ENCODE measurements at regions not wholly inside any gene's neighbourhood (a gene's known extent, or its start where the extent isn't known, plus 50 kb on each side); places are given as distances from the start of the nearest gene placed in this dataset.
"Not testable (repeated sequence)": the region's sequence is repeated elsewhere in the genome, so short reads cannot be mapped to it uniquely, and the experiment has no call there.

- DNase-seq = no peak
Observed at GRCh38 chr6:44010411-44011349, 116.6 kb downstream of the MRPL14 start.

DNA sequence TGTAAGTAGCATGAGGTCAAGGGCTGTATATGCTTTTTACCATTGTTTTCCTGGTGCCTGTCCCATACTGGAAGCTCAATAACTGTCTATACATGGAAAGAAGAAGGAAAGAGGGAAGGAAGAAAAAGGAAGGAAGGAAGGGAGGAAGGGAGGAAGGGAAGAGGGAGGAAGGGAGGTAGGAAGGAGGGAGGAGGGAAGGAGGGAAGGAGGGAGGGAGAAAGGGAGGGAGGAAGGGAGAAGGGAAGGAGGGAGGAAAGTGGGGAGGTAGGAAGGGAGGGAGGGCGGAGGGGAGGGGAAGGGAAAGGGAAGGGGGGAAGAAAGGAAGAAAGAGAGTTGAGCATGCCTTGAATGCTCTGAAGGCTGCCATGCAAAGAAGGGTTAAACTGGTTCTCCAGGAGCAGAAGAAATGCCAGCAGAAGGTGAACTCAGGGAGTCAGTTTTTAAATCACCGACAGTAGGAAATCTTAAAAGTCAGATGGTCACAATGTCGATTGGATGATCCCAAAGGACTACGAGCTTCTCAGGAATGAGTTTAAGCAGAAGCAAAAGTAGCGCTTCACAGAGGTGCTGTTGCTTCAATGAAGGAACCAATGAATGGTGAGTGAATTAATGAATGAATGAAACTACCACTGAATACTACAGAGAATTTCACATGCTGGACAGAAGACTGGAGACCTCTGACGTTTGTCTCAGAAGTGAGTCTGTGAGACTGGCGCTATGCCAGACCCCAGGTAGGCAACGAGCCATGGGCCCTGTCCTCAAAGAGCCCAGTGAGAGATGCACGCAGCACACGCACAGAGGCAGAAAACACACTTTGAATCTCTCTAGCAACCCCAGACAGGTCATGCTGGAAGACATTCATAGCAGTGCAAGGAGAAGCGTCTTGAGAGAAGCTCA is 117.6 kb downstream of the MRPL14 start:
- DNase-seq = no peak

DNA sequence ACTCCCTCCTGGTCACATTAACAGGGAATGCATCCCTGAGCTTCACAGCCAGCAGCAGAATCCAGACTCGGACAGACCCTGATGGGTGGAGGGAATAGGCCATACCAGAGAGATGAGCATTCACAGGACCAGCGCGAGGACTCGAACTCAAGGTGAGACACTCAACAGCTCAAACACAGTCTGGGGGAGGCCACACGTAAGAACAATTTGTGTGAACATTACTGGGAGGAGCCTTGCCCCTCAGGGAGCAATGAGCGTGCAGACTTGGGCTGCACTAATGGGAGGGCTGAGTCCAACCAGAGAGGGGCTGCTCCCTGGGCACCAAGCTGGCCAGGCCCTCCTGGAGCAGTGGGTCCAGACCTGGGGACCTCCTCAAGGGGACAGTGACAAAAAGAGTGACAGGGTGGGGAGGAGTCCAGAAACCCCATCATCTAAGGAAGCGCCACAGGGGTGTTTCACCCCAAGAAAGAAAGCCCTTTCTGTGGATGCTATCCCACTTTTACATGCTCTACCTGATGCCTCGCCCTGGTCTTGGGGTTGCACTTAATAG is 118.4 kb downstream of the MRPL14 start:
- no peak for DNase-seq

DNA sequence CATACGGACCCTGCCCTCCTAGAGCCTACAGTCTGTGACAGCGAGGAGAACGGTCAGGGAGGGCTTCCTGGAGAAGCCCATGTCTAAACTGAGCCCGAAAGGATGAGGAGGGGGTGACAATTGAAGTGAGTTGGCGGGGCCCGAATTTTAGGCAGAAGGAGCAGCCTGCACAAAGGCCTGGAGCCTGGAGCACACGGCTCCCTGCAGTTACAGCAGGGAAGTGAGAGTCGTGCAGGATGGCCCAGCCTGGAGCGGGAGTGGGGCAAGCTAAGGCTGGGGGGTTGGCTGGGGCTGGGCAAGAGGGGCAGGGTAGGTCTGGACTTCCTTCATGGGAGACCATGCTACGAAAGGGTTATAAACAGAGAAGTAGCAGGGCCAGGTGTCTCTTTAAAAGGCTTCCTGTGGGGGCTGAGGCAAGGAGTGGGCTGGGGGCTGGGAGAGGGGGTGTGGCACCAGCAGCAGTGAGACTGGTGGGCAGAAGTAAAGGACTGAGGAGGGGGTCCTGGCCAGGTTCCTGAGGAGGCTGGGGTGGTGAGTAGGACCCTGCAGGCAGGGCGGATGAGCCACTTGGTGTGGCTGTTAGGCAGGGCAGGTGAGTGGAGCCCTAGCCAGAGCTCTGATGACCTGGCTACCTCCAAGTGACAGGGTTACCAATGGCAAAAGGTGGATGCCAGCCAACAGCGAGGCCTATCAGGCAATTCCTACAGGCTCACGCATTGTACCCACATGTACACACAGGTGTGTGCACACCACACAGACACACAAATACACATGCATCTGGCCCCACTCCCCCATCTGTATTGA is 119.2 kb downstream of the MRPL14 start:
- no peak for DNase-seq

GRCh38 chr6:44006872-44007303 is 120.4 kb downstream of the MRPL14 start:
- no peak for DNase-seq

- DNase-seq = no peak
Observed at GRCh38 chr6:44006123-44006871, 121.0 kb downstream of the MRPL14 start.

DNA sequence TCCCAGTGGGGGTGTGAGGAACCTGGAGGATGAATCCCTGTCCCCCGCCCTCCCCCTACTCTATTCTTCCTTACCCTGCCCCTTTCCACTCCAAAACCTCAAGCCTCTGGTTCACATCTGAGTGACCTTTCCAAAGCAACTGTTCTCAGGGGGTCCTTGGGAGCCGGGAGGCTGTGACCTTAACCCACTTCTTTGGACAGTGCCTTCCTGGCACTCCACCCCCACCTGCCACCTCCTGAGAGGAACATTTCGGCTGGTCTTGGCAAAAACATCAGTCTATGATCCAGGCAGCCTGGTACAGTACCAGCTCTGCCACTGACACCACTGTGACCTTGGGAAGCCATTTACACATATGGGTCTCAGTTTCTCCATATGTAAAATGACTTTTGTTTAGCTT is 121.7 kb downstream of the MRPL14 start:
- no peak for DNase-seq

DNA sequence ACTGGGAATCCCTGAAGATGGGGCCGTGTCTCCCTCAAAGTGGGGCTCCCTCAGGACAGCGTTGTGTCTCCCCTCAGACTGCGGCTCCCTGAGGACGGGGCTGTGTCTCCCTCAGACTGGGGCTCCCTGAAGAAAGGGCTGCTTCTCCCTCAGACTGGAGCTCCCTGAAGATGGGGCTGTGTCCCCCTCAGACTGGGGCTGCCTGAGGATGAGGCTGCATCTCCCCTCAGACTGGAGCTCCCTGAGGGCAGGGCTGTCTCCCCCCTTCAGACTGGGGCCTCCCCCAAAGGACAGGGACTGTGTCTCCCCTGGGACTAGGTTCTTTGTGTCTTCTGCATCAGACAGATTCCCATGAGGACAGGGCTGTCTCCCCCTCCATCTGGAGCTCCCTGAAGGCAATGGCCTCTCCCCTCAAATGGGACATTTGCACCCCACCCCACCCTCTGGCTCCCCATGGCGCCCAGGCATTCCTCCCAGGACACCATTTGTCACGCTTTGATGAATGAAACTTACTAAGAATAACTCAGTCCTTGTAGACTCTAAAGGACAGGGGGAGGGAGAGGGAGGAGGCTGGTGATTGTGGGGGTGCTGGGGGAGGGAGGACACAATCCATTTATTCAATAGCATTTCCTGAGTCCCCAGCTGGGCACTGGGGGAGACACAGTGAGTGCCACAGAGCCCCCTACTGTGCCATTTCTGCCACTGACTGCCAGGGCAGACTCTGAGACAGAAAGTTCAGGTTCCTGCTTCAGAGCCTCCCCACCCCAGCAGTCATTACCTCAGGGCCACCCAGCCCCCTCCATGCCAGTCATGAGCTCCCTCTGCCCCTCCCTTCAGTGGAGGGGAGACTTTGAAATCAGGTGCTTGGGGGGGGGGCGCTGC is 122.4 kb downstream of the MRPL14 start:
- no peak for DNase-seq

DNA sequence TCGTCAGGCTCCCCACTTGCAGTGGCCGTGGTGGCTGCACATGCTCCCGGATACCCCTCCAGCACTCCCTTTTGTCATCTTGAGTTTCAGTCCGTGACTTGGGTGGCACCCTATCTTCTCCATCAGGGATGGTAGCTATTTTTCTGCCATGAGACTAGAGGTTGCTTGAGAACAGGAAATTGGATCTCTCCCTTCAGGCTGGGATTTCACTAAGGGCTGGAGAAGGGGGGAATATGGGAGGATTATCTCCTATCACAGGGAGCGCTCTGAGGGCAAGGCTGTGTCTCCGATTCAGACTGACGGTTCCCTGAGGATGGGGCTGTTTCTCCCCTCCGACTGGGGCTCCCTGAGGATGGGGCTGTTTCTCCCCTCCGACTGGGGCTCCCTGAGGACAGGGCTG is 123.1 kb downstream of the MRPL14 start:
- DNase-seq = no peak

DNA sequence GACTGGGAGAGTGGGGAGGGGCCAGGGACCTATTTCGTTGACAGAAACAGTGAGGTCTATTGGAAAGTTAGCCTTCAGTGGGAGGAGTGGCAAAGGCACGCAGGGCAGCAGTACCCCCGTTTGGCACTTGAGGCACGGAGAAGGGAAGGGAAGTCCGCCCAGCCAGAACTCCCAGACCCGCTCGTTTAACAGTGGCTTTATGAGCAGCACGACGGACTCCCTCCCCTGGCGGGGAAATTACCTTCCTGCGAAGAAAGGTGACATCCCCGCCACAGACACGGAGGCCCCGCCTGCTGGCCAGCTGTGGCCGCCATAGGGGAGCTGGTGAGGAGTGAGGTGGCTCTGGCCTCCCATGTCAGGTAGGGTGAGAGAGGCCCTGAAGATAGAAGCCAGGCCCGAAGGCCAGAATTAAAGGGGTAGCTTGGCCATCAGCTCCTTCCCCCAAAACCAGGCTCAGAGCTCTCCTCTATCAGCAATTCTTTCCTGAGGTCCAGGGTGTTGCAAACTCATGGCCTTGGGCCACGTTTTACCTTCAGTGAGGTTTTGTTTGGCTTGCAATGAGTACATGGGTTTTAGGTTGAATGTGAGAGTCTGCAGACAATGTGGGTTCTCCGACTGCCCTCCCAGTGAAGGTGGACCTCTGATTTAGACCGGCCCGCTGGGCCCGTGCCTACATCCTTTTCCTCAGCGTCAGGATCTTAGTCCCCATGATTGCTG is 123.7 kb downstream of the MRPL14 start:
- DNase-seq = no peak

DNA sequence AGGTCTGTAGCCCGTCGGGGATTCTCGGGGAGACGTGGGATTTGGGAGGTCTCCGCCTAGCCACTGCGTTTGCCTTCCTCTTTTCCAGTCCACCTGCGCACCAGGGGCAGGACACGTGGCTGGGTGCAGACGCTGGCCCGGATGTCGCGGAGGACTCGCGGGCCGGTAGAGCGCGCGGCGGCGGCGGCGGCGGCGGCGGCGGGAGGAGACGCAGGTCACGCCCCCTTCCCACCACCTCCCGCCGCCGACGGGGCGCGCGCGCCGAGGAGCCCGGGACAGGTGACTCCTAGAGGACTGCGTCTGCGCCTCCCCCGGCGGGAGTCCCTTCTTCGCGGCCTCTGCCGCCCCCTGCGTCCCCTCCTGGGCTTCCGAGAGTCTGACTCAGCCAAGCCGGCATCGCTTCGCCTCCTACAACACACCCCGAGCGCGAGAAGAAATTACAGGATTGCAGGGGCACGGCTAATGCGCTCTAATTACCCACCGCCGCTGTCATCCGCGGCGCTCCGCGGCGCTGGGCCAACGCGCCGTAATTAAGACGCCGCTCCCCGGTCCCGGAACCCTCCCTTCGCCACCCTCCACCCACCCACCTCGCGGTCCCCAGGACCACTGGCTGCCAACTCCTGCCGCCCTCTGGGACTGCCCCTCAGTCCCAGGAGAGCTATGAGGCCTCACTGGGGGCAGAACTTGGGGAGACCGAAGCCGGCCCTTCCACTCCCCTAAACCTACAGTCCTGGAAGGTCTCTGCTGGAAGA is 124.5 kb downstream of the MRPL14 start:
- peak; percentile 84 for DNase-seq

- DNase-seq = no peak
Observed at GRCh38 chr6:44002067-44002592, 125.1 kb downstream of the MRPL14 start.

- no peak for DNase-seq
Observed at GRCh38 chr6:44001318-44002066, 125.8 kb downstream of the MRPL14 start.

DNA sequence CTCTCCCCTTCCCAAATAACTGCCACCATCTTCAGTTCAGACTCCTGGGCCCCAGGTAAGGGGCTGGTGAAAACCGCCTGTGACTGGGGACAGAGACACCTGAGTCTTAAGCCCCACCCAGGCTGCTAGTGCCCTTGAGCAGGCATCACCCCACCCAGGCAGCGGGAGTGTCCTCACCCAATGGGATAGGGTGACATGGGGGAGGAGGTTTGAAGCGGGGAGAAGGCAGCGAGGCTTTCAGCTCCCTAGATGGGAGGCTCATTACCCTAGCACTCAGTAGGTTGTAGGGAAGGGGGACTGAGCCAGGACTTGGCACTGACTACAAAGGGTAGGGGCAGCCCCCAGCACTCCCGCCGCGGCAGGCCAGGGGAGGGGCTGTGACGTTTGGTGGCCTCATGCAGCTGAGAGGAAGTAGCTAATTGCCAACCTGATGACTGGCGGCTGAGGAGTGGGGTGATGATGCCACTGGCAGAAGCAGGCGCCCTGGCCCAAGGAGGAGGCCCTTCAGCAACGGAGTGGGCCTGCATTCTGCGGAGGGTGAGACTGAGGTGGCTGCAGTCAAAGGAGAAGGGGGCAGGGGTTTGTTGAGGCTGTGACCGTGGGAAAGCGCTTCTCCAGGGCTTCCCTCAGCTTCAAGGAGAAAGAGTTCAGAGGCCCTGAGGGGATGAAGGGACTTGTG is 126.9 kb downstream of the MRPL14 start:
- no peak for DNase-seq

- DNase-seq = no peak
Observed at GRCh38 chr6:43999628-44000027, 127.6 kb downstream of the MRPL14 start.

GRCh38 chr6:43998592-43999243 is 128.5 kb downstream of the MRPL14 start:
- DNase-seq = not testable (repeated sequence)

DNA sequence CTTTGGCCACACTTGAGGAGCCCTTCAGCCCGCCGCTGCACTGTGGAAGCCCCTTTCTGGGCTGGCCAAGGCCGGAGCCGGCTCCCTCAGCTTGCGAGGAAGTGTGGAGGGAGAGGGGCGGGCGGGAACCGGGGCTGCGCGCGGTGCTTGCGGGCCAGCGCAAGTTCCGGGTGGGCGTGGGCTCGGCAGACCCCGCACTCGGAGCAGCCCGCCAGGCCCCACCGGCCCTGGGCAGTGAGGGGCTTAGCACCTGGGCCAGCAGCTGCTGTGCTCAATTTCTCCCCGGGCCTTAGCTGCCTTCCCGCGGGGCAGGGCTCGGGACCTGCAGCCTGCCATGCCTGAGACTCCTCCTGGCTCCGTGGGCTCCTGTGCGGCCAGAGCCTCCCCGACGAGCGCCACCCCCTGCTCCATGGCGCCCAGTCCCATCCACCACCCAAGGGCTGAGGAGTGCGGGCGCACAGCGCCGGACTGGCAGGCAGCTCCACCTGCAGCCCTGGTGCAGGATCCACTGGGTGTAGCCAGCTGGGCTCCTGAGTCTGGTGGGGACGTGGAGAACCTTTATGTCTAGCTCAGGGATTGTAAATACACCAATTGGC is 129.2 kb downstream of the MRPL14 start:
- not testable (repeated sequence) for DNase-seq

Measured in activated CD8-positive, alpha-beta memory T cell treated with anti-CD3 and anti-CD28 coated beads for 24 hours (primary cell).